H1 (cell line): ENCODE measurements at regions not wholly inside any gene's neighbourhood (a gene's known extent, or its start where the extent isn't known, plus 50 kb on each side); places are given as distances from the start of the nearest gene placed in this dataset.

Experiments used
- BRCA1 ChIP-seq: IDR thresholded peaks from 2 replicates; pipeline ENCODE4 v1.6.1; 2012; ENCODE audit warnings: low read depth, low read length, improper control_type of control experiment
- CHD1 ChIP-seq: IDR thresholded peaks from 2 replicates; pipeline ENCODE4 v1.6.1; 2012; ENCODE audit warnings: low read depth, low read length, improper control_type of control experiment
- CTCF ChIP-seq, 3 experiments: IDR thresholded peaks; 1 replicate in 2 of 3; 2 replicates in 1 of 3; pipeline versions ENCODE4 v1.5.1 to v1.6.1; 2011; ENCODE audit warnings: low read length in 3 of 3, mild to moderate bottlenecking in 3 of 3, inconsistent platforms in 2 of 3, low read depth in 1 of 3, moderate library complexity in 1 of 3; ENCODE audit not compliant: insufficient read depth in 1 of 3; ENCODE audit errors: control extremely low read depth in 1 of 3
- EP300 ChIP-seq, 2 experiments: IDR thresholded peaks; 1 replicate in 1 of 2; 2 replicates in 1 of 2; pipeline ENCODE4 v1.6.1; 2011 to 2012; ENCODE audit warnings: low read depth in 2 of 2, low read length in 2 of 2, mild to moderate bottlenecking in 2 of 2, borderline replicate concordance in 1 of 2, inconsistent platforms in 1 of 2, moderate library complexity in 1 of 2
- EZH2 ChIP-seq: fragments of 200-600 bp; sonication (generic); IDR thresholded peaks from 2 replicates; pipeline ENCODE4 v1.7.1; 2012; ENCODE audit warnings: low read depth, mild to moderate bottlenecking, moderate library complexity, low read length, inconsistent platforms; ENCODE audit not compliant: severe bottlenecking
- NRF1 ChIP-seq: IDR thresholded peaks from 2 replicates; pipeline ENCODE4 v1.6.1; 2011; ENCODE audit warnings: mild to moderate bottlenecking, low read depth, low read length, improper control_type of control experiment
- POLR2A ChIP-seq, 2 experiments: IDR thresholded peaks; 1 replicate in 1 of 2; 2 replicates in 1 of 2; pipeline ENCODE4 v1.6.1; 2011; ENCODE audit warnings: low read depth in 2 of 2, low read length in 2 of 2, mild to moderate bottlenecking in 2 of 2; ENCODE audit errors: control extremely low read depth in 1 of 2
- POLR2AphosphoS5 ChIP-seq: IDR thresholded peaks from 2 replicates; pipeline ENCODE4 v1.6.1; 2011; ENCODE audit warnings: low read depth, low read length
- SUZ12 ChIP-seq: fragments of 200-600 bp; sonication (generic); IDR thresholded peaks from 2 replicates; pipeline ENCODE4 v1.6.1; 2012; ENCODE audit warnings: mild to moderate bottlenecking, inconsistent platforms, low read length, moderate library complexity, mixed read lengths

- no peak for TF ChIP-seq CHD1
- no peak for TF ChIP-seq CTCF (IDR thresholded peaks at IDR 0.05; ENCODE audit: control extremely low read depth in 1 of 3, insufficient read depth in 1 of 3, low read depth in 1 of 3, low read length in 3 of 3)
- no peak for TF ChIP-seq NRF1
- no peak for TF ChIP-seq POLR2AphosphoS5
- TF ChIP-seq EP300 (IDR thresholded peaks at IDR 0.05; ENCODE audit: borderline replicate concordance in 1 of 2, low read depth in 2 of 2, low read length in 2 of 2): no peak
- no peak for TF ChIP-seq POLR2A (IDR thresholded peaks at IDR 0.05; ENCODE audit: control extremely low read depth in 1 of 2, low read depth in 2 of 2, low read length in 2 of 2)
- no peak for TF ChIP-seq BRCA1
- no peak for TF ChIP-seq EZH2
- no peak for TF ChIP-seq SUZ12
Measured at GRCh38 chr5:68033961-68034571, 181.5 kb upstream of the PIK3R1 start.
